ENCODE measurements at regions not wholly inside any gene's neighbourhood (a gene's known extent, or its start where the extent isn't known, plus 50 kb on each side); places are given as distances from the start of the nearest gene placed in this dataset.

- Mint-ChIP-seq H3K36me3 (no peaks in the 10 kb centered on the region), H3K27ac (no peak overlapping the region), H3K9me3 (peaks cover 7% of the 10 kb centered on the region), H3K4me1 (peaks cover 23% of the 10 kb centered on the region), H3K4me3 (no peak overlapping the region), H3K27me3 (ENCODE audit: low read depth) (no peaks in the 10 kb centered on the region)
- TF ChIP-seq CTCF (IDR thresholded peaks at IDR 0.05; ENCODE audit: unreplicated experiment) = no peak
- no peak for DNase-seq (ENCODE audit: low spot score in 2 of 2, unreplicated experiment in 2 of 2)
Measured at GRCh38 chr7:21367081-21367480, 60.8 kb upstream of the SP4 start.

- no peak for DNase-seq (ENCODE audit: low spot score in 2 of 2, unreplicated experiment in 2 of 2)
- Mint-ChIP-seq H3K27ac (no peak overlapping the region), H3K4me1 (peaks cover 23% of the 10 kb centered on the region), H3K27me3 (ENCODE audit: low read depth) (no peaks in the 10 kb centered on the region), H3K4me3 (no peak overlapping the region), H3K9me3 (peaks cover 7% of the 10 kb centered on the region), H3K36me3 (no peaks in the 10 kb centered on the region)
- no peak for TF ChIP-seq CTCF (IDR thresholded peaks at IDR 0.05; ENCODE audit: unreplicated experiment)
Measured at GRCh38 chr7:21367537-21367936, 60.3 kb upstream of the SP4 start.

GRCh38 chr7:21368317-21368716, 59.6 kb upstream of the SP4 start:
- Mint-ChIP-seq H3K27me3 (ENCODE audit: low read depth) (no peaks in the 10 kb centered on the region), H3K27ac (no peak overlapping the region), H3K4me1 (peaks cover 23% of the 10 kb centered on the region), H3K36me3 (no peaks in the 10 kb centered on the region), H3K4me3 (no peak overlapping the region), H3K9me3 (peaks cover 12% of the 10 kb centered on the region)
- no peak for DNase-seq (ENCODE audit: low spot score in 2 of 2, unreplicated experiment in 2 of 2)
- no peak for TF ChIP-seq CTCF (IDR thresholded peaks at IDR 0.05; ENCODE audit: unreplicated experiment)

GRCh38 chr7:21370283-21370982, 57.5 kb upstream of the SP4 start:
- H3K27ac Mint-ChIP-seq = no peak overlapping the region
- H3K27me3 Mint-ChIP-seq (ENCODE audit: low read depth) = no peaks in the 10 kb centered on the region
- no peak for DNase-seq (ENCODE audit: low spot score in 2 of 2, unreplicated experiment in 2 of 2)
- no peak overlapping the region for H3K4me3 Mint-ChIP-seq
- no peaks in the 10 kb centered on the region for H3K36me3 Mint-ChIP-seq
- TF ChIP-seq CTCF (IDR thresholded peaks at IDR 0.05; ENCODE audit: unreplicated experiment) = no peak
- peaks cover 23% of the 10 kb centered on the region for H3K4me1 Mint-ChIP-seq
- peaks cover 6% of the 10 kb centered on the region for H3K9me3 Mint-ChIP-seq

- no peaks in the 10 kb centered on the region for H3K36me3 Mint-ChIP-seq
- H3K27me3 Mint-ChIP-seq (ENCODE audit: low read depth) = no peaks in the 10 kb centered on the region
- H3K4me3 Mint-ChIP-seq = no peak overlapping the region
- DNase-seq (ENCODE audit: low spot score in 2 of 2, unreplicated experiment in 2 of 2) = no peak
- peaks cover 8% of the 10 kb centered on the region for H3K9me3 Mint-ChIP-seq
- H3K4me1 Mint-ChIP-seq = peaks cover 17% of the 10 kb centered on the region
- no peak overlapping the region for H3K27ac Mint-ChIP-seq
- TF ChIP-seq CTCF (IDR thresholded peaks at IDR 0.05; ENCODE audit: unreplicated experiment) = no peak
Measured at GRCh38 chr7:21371360-21371759, 56.5 kb upstream of the SP4 start.

- no peak for TF ChIP-seq CTCF (IDR thresholded peaks at IDR 0.05; ENCODE audit: unreplicated experiment)
- peaks cover 9% of the 10 kb centered on the region for H3K4me1 Mint-ChIP-seq
- no peak for DNase-seq (ENCODE audit: low spot score in 2 of 2, unreplicated experiment in 2 of 2)
- no peak overlapping the region for H3K27ac Mint-ChIP-seq
- peaks cover 4% of the 10 kb centered on the region for H3K36me3 Mint-ChIP-seq
- H3K9me3 Mint-ChIP-seq = peaks cover 23% of the 10 kb centered on the region
- no peaks in the 10 kb centered on the region for H3K27me3 Mint-ChIP-seq (ENCODE audit: low read depth)
- no peak overlapping the region for H3K4me3 Mint-ChIP-seq
Measured at GRCh38 chr7:21373031-21373430, 54.9 kb upstream of the SP4 start.
